NCI-H2196 treated with DMSO at 0.1 percent for 48 hours (cell line): ENCODE measurements at regions not wholly inside any gene's neighbourhood (a gene's known extent, or its start where the extent isn't known, plus 50 kb on each side); places are given as distances from the start of the nearest gene placed in this dataset.

Source experiments
- DNase-seq: peaks from one replicate; lab custom pipeline; 2025; ENCODE audit not compliant: unreplicated experiment; lab: John Stamatoyannopoulos, UW

- DNase-seq, result no peak
Observed at GRCh38 chr2:128911276-128911675, 592.6 kb upstream of the HS6ST1 start.

DNA sequence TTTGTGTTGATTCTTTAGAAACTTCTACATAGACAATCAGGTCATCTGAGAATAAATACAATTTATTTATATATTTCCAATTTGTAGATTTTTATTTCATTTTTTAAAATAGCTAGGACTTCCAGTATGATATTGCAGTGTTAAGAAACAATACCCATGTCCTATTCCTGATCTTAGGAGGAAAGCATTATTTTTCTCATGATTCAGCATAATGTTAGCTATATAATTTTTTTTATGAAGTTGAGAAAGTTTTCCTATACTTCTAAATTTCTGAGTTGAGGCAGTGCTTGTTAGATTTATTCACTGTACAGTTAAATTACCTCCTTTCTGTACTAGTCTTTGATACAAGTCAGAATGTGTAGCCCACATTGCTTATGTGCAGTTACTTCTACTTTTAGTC, 595.7 kb upstream of the HS6ST1 start:
- no peak for DNase-seq

DNA sequence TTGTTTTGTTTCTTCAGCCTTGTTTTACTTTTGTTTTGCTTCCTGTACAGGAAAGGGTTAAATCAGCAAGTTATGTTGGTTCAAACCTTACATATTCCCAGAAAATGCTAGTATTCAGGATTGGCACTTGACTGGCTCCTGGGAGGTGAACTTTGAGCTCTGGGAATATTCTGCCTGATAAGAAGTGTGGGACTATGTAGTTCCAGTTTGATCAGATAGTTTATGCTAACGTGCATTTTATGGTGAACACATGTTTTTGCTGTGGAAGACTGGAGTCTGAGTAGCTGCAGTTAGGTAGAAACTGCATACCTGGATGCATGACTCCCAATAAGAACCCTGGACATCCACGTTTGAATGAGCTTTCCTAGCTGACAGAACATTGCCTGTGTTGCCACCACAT, 603.1 kb upstream of the HS6ST1 start:
- DNase-seq, result no peak

GRCh38 chr2:128922154-128922553, 603.5 kb upstream of the HS6ST1 start:
- no peak for DNase-seq

DNA sequence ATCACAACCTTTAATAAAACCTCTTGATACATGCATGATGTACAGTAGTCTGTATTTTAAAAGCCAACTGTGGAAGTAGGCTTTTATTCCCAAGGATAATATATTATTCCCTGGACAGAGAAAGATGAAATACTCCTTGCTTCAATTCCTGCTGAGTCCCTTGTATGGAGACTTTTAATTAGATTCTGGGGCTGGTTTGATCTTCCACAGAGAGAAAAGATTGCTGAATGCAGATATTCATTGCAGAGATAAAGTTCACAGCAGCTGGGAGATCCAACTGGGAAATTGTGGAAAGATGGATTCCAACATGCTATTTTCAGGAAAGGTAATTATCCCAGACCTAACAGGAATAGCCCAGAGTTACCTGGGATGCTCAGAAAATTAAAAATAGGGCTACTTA, 607.0 kb upstream of the HS6ST1 start:
- DNase-seq, result no peak

- DNase-seq, result no peak
Observed at GRCh38 chr2:128930101-128930500, 611.4 kb upstream of the HS6ST1 start.

- DNase-seq, result no peak
Observed at GRCh38 chr2:128940378-128940777, 621.7 kb upstream of the HS6ST1 start.

- no peak for DNase-seq
Observed at GRCh38 chr2:128941751-128942150, 623.1 kb upstream of the HS6ST1 start.

GRCh38 chr2:128949360-128949759, 630.7 kb upstream of the HS6ST1 start:
- DNase-seq, result no peak

GRCh38 chr2:128950758-128951157, 632.1 kb upstream of the HS6ST1 start:
- no peak for DNase-seq

GRCh38 chr2:128958241-128958640, 639.6 kb upstream of the HS6ST1 start:
- no peak for DNase-seq

DNA sequence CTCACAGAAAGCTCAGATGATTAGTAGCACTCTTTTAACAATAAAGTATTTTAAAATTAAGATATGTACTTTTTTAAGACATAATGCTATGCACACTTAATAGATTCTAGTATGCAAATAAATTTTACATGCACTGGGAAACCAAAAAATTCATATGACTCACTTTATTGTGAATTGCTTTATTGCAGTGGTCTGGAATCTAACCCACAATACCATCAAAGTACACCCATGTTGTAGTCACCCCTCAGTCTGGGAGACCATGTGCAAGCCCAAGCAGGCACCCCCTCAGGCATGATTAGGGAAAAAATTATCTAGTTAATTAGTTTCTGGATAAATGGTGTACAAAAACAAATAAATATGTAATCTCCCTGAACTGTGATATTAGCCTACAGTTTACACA, 649.0 kb upstream of the HS6ST1 start:
- DNase-seq, result no peak

- no peak for DNase-seq
Observed at GRCh38 chr2:128969374-128969773, 650.7 kb upstream of the HS6ST1 start.

DNA sequence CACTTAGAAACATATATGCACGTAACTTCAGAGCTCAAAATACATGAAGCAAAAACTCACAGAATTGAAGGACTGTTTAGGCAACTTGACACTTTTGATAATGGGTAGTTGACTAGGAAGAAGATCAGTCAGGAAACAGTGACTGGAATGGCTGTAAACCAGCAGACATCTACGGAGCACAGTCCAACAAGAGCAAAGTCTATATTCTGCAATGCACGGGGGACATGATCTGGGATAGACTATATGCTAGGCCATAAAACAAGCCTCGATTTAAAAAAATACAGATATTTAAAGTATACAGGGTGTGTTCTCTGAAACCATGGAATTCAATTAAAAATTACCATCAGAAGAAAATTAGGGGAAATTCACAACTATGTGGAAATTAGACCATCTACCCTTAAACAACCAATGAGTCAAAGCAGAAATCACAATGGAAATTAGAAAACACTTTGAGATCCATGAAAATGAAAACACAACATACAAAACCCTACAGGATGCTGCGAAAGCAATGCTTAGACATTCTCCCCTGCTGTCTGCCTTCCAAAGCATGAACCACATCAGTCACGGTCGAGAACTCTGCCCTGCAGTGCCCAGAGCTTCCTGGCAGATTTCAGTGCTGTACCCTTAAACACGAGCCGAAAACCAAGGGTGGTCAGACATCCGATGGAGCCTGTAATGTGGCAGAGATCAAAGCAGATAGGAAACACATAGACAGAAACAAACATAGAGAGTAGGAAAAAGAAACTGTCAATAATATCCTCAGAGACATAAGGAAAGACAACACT, 651.9 kb upstream of the HS6ST1 start:
- no peak for DNase-seq

DNA sequence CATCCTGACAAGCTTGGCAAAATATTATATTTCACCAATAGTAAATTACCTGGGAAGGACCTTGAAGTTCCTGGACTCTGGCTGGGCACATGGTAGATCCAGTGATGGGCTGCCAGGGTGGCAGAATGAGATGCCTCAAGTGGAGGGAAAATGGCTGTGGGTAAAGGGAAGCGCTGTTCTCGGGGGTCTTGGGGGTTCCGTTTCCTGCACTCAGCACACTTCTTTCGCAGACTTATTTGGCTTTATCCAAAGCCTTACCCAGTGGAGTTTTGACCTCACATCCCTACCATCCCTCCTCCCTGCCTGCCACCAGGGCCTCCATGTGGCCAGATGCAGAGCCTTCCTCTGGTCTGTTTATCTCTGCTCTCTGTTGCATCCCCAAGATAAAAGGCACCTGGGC, 654.9 kb upstream of the HS6ST1 start:
- no peak for DNase-seq

DNA sequence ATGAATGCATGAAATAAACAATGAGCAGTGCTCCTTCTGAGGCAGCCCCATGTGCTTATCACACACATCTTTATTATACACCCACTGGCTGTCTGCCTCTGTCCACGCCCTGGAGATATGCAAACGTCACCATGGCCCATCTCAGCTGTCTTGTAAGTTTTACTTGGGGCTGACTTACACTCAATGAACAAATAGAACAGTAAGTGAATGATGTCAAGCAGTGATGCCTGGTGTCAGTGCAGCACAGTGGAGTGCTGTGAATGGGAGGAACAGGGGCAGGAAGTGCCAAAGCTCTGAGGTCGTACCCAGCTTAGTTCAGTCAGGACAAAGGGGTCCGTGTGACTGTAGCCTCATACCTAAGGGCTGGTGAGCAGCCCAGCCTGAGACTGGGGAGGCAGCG, 659.5 kb upstream of the HS6ST1 start:
- DNase-seq, result no peak

- DNase-seq, result no peak
Observed at GRCh38 chr2:128979182-128979581, 660.5 kb upstream of the HS6ST1 start.

DNA sequence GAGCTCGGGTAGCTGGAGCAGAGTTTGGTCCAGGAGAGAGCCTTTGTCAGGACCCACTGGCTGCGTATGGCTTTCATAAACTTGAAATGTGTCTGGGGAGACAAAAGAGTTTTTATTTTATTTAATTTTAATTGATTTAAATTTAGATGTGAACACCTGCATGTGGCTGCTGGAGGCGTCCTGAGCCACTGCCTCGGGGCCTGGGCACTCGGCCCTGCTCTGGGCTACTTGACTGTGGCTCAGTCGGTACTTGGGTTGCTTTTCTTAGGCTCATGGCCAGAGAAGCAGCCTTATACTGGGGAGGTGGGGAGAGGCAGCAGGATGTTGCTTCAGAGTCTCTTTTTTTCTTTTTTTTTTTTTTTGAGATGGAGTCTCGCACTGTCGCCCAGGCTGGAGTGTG, 661.8 kb upstream of the HS6ST1 start:
- DNase-seq, result no peak

- DNase-seq, result no peak
Observed at GRCh38 chr2:128981353-128981752, 662.7 kb upstream of the HS6ST1 start.

DNA sequence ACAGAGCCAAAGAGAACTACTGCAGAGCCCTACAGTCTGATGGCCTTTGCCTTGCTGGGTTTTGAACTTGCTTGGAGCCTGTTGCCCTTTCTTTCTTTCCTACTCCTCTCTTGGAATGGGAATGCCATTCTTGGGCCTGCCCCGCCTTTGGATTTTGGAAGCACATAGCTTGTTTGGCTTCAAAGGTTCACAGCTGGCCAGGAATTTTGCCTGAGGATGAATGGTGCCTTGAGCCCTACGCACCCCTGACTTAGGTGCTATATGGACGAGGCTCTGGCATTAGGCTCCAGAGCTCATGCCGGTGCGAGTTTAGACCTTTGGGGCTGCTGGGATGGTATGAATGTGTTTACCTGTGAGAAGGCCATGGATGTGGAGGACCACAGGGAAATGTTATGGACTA, 663.3 kb upstream of the HS6ST1 start:
- DNase-seq, result no peak

GRCh38 chr2:128982670-128983069, 664.0 kb upstream of the HS6ST1 start:
- DNase-seq, result no peak

- DNase-seq, result no peak
Observed at GRCh38 chr2:128983094-128983493, 664.4 kb upstream of the HS6ST1 start.

DNA sequence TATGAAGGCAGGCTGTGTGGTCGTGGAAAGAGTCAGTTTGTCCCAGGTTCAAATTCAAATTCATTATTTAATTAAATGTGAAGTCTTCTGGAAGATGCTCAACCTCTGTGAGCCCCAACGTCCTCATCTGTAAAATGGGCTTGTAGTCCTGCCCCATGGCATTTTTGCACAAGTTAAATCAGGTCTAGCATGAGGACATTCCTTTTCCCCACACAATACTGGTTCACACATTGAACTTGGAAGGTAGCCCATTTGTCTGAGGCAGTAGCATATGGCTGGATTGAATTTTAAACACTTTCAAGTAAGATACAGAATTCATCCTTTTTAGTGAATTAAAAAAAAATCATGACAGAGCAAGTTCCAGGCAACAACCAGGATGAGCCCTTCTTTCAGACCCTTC, 665.4 kb upstream of the HS6ST1 start:
- DNase-seq, result no peak
